Left renal pelvis (tissue), 4 donors: ENCODE measurements at regions not wholly inside any gene's neighbourhood (a gene's known extent, or its start where the extent isn't known, plus 50 kb on each side); places are given as distances from the start of the nearest gene placed in this dataset.
"Not testable (repeated sequence)": the region's sequence is repeated elsewhere in the genome, so short reads cannot be mapped to it uniquely, and the experiment has no call there.

ENCODE experiments used
- DNase-seq, 4 donors: peaks; one replicate each; pipeline ENCODE4 v3.0.0-alpha.2; 2013; ENCODE audit warnings: low read depth in 4 of 4, low spot score in 3 of 4

DNA sequence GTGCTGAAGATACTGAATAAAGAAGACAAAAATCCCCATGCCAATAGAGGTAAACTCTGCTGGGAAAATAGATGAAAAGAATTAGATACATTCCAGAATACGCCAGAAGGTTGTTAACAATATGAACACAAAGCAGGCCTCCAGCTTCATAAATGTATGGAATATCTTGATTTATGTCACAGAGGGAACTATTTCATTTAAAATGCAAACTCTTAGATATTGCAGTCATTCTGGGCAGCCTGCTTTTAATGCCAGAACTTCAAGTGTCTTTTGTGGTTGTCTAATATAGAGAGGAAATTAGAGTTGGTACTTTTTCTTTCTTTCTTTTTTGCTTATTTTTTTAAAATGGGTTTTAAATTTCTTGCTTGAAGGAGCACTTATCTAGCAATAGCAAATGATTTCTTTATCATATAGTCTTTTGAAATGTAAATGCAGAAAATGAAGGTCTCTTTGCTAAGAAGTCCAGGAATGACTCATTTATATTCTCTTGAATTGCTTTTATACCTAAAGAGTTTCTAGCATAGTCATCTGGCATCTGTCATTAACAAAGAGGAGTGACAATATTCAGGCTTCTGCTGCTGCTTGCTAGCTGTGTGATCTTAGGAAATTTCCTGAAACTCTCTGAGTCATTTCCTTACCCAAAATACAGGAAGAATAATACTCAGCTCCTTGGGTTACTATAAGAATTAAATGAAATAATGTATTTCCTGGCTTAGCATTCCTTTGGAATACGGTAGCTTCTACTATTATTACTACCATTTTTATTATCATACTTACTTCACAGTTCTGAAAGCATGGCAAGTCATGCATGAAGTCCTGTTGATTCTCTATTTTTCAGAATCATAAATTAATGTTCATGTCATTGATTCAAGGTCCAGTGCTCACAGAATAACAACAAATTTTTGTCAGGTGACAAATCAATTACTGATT lies 527.6 kb downstream of the DIPK2A start:
- DNase-seq: no peak

GRCh38 chr3:144501467-144501866 lies 529.8 kb downstream of the DIPK2A start:
- no peak for DNase-seq

GRCh38 chr3:144502402-144502801 lies 530.8 kb downstream of the DIPK2A start:
- no peak for DNase-seq

GRCh38 chr3:144506375-144506774 lies 534.8 kb downstream of the DIPK2A start:
- DNase-seq: not testable (repeated sequence)

- DNase-seq: no peak
Measured at GRCh38 chr3:144511346-144511745, 539.7 kb downstream of the DIPK2A start.

- no peak for DNase-seq
Measured at GRCh38 chr3:144516026-144516425, 544.4 kb downstream of the DIPK2A start.

DNA sequence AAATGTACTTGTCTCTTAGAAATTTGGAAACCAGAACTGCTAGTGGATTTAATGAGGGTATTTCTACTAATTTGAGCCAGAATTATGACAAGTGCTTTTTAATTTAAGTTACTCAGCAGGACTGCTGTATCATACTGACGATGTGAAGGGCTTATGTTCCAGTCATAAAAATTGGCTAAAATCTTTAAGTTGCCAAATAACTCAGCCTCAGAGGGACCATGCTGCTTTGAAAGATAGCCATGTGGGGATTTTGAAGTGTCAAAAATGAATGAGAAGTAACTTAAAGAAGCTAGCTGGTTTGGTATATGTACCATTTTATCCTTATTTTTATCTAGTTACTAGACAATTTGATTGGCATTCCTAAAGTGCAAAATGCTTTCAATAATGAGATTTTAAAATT lies 545.0 kb downstream of the DIPK2A start:
- no peak for DNase-seq

- no peak for DNase-seq
Measured at GRCh38 chr3:144521131-144521530, 549.5 kb downstream of the DIPK2A start.

- DNase-seq: no peak
Measured at GRCh38 chr3:144522456-144522855, 550.8 kb downstream of the DIPK2A start.

DNA sequence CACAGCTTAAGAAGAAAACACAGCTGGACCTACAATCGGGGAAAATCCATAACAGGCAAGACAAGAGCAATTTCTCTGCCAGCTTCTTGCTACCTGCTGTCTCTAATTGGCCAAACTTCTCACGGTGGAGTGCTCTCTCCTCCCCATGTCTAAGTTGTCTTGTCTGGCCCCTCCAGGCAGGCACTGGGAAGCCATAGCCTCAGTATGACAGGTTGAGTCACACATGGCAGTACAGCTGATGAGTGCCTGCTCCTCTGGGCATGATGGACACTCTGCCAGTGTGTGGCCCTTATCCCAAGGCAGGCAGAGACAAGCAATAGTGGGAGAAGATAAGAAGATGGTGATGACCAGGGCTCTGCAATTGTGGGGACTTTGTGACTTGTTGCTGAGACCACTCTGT lies 551.8 kb downstream of the DIPK2A start:
- DNase-seq: no peak

DNA sequence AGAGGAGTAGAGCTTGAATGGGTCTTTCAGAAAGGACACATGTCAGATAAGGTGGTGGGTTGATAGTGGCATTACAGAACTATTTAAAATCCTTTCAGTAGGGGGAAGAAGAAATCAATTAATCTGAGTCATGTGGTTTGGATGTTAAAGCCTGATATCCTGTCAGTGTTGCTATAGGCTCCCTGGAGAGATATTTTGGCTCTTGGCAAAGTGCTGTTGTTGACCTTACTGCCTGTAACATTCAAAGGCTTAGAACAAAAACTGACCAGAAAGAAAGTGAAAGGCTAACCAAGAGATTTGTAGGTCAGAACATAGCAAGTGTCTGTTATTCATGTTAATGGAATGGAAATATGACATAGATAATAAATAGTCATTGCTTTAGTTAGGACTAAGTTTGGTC lies 552.9 kb downstream of the DIPK2A start:
- no peak for DNase-seq

GRCh38 chr3:144529566-144529965 lies 557.9 kb downstream of the DIPK2A start:
- DNase-seq: no peak

- no peak for DNase-seq
Measured at GRCh38 chr3:144544871-144545270, 573.2 kb downstream of the DIPK2A start.

DNA sequence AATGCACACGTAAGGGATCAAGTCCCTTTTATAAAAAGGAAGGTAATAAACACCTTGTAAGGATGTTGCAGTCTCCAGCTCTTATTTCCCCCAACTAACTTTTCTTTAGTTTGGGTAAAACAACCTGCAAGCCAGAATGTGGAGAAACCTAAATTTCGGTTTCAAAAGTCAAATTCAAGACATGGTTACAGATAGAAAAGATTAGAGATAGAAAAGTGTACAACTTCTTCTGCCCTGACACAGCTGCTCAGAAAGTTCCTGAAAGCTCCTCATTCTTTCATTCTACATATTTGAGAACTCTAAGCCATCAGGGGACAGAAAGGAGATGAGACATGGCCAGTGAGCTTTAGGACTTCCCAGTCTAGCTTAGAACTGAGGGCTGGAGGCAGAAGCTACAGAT lies 574.9 kb downstream of the DIPK2A start:
- DNase-seq: no peak

- no peak for DNase-seq
Measured at GRCh38 chr3:144548346-144548745, 576.7 kb downstream of the DIPK2A start.

DNA sequence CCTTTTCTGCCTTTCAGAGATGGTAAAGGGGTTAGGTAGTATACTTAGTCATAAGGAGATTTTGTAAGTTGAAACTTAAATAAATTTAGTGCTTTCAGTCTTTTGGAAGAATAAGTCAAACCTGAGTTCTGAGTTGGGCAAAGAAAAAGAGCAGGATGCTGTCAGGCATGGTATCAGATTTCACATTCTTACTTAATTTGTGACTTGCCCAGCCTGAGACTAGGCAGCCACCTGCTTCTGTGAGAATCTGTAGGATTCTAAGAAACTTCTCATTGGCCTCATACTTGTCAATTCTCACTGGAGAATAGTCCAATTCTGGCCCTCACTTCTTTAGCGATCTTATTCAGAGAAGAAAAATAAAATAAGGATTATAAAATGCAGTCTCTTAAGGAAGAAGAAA lies 577.5 kb downstream of the DIPK2A start:
- peak in 1 of 4 donors; percentile 6 for DNase-seq

GRCh38 chr3:144552346-144553057 lies 580.9 kb downstream of the DIPK2A start:
- no peak for DNase-seq

DNA sequence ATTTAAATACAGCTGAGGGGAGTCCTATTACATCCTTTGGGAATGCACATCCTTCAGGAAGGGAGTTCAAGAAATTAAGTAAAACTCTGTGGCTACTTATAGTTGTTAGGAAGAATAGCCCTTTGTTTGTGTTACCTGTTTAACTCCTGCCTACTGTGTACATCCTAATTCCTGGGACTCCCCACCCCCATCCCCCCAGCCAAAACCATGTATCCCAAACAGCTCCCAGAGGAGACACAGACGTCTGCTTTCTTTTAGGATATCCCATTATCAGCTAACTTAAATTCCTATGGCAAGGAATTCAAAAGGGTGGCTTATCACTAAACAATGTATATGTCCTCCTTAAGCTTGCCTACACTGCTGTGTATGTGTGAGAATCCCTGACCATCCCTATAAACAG lies 581.7 kb downstream of the DIPK2A start:
- no peak for DNase-seq

DNA sequence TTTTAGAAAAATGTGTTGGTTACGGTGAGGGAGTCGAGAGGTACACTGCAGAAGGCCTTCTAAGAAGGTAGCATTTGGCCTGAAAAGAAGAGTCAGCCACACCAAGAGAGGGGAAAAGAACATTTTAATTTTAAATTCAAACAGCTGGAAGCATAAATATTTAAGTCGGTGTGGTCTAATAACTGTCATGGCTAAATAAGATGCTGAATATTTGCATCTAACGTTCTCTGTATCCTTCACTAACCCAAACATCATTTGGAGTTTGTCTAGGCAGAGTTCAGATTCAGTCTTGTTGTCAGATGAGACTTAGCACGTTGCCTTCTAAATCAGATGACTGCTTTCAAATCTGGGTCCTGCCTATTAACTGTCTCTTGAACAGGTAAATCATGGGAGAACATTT lies 583.3 kb downstream of the DIPK2A start:
- no peak for DNase-seq

GRCh38 chr3:144556392-144556791 lies 584.8 kb downstream of the DIPK2A start:
- no peak for DNase-seq

DNA sequence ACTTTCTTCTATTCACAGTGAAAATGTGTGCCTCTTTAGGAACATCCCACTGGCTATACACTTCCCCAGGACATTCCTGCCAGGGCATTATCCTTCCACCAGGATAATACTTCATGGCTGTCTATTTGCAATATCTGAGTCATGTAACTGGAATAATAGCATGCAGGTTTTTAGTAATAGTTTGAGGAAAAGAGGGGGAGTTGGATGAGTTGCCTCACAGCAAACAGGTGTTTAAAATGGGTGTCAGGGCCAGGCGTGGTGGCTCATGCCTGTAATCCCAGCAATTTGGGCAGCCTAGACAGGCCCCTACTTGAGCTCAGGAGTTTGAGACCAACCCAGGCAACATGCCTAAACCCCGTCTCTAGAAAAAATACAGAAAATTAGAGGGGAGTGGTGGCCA lies 585.9 kb downstream of the DIPK2A start:
- no peak for DNase-seq

DNA sequence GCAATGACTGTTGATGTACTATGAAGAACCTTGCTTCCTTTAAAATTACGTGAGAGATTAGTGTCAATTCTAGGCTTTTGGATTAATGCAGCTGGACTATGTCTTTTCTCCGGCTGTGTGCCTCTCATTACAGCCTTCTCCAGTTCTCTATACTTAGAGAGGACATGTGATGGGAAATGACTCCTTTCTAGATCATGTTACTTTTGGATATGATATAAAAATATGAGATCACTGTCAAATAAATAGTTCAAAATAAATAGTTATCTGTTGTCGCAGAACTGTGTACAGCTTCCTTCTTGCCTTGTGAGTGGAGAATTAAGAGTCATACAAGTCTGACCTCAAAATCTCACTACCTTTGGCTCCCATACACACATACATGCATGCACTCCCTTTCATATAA lies 592.4 kb downstream of the DIPK2A start:
- no peak for DNase-seq
